H1 (cell line): ENCODE measurements at regions not wholly inside any gene's neighbourhood (a gene's known extent, or its start where the extent isn't known, plus 50 kb on each side); places are given as distances from the start of the nearest gene placed in this dataset.
"Not testable (repeated sequence)": the region's sequence is repeated elsewhere in the genome, so short reads cannot be mapped to it uniquely, and the experiment has no call there.

Source experiments
- CTCF ChIA-PET: fragments of 300-600 bp; sonication (Branson Sonifier 250); formaldehyde crosslinking; loops from one replicate; lab custom pipeline; 2021; ENCODE audit not compliant: partially characterized antibody; lab: Charles Lee
- POLR2A ChIA-PET: fragments of 300-600 bp; sonication (Branson Sonifier 250); formaldehyde crosslinking; loops from one replicate; lab custom pipeline; 2021; ENCODE audit warnings: inconsistent platforms; ENCODE audit not compliant: partially characterized antibody; lab: Charles Lee
- DNase-seq, 2 experiments: peaks; one replicate each; pipeline versions ENCODE4 v3.0.0 to v3.0.0-alpha.2; 2010 to 2022; ENCODE audit warnings: low spot score in 2 of 2, low read depth in 1 of 2, mixed read lengths in 1 of 2
- FAIRE-seq: peaks from 2 replicates; lab custom pipeline; 2011; peaks lifted over from hg19 to GRCh38; lab: Jason Lieb, UNC
- H2AFZ ChIP-seq: 2 replicates; pipeline ENCODE4 v1.8.1; 2012; ENCODE audit warnings: low read length, inconsistent platforms
- H2AK5ac ChIP-seq: 2 replicates; pipeline ENCODE4 v1.6.1; 2013; ENCODE audit warnings: low read depth, low read length
- H2BK120ac ChIP-seq: replicated peaks from 2 replicates; pipeline ENCODE3; 2013; ENCODE audit warnings: low read depth, low read length, inconsistent platforms
- H2BK12ac ChIP-seq: 2 replicates; pipeline ENCODE4 v1.6.1; 2013; ENCODE audit warnings: low read depth, low read length
- H2BK15ac ChIP-seq: 2 replicates; pipeline ENCODE4 v1.6.1; 2013; ENCODE audit warnings: low read length
- H2BK20ac ChIP-seq: 2 replicates; pipeline ENCODE4 v1.6.1; 2013; ENCODE audit warnings: low read length
- H2BK5ac ChIP-seq: 2 replicates; pipeline ENCODE4 v1.6.1; 2013; ENCODE audit warnings: low read depth, low read length
- H3K14ac ChIP-seq: 2 replicates; pipeline ENCODE4 v1.6.1; 2013; ENCODE audit warnings: inconsistent platforms; ENCODE audit not compliant: insufficient read length
- H3K18ac ChIP-seq: 2 replicates; pipeline ENCODE4 v1.6.1; 2013; ENCODE audit warnings: low read length; ENCODE audit errors: extremely low read depth
- H3K23ac ChIP-seq: 2 replicates; pipeline ENCODE4 v1.6.1; 2013; ENCODE audit warnings: inconsistent platforms; ENCODE audit not compliant: insufficient read length
- H3K23me2 ChIP-seq: 2 replicates; pipeline ENCODE4 v1.6.1; 2013; ENCODE audit warnings: low read depth, low read length
- H3K27ac ChIP-seq: 2 replicates; pipeline ENCODE4 v1.6.1; 2011; ENCODE audit warnings: low read depth, low read length, inconsistent platforms
- H3K27me3 ChIP-seq, 4 experiments: replicated peaks in 1 of 4; 1 replicate in 1 of 4; 2 replicates in 3 of 4; pipeline versions ENCODE4 v1.6.1 to v1.8.1; 2011 to 2013; ENCODE audit warnings: low read length in 3 of 4, mild to moderate bottlenecking in 3 of 4, inconsistent platforms in 2 of 4, mixed read lengths in 2 of 4, moderate library complexity in 1 of 4; ENCODE audit not compliant: control insufficient read depth in 3 of 4, insufficient read depth in 3 of 4; ENCODE audit errors: extremely low read depth in 1 of 4
- H3K36me3 ChIP-seq, 4 experiments: 2 replicates each; pipeline versions ENCODE4 v1.6.1 to v1.8.1; 2011 to 2013; ENCODE audit warnings: mild to moderate bottlenecking in 4 of 4, low read length in 3 of 4, moderate library complexity in 2 of 4, control low read depth in 1 of 4, inconsistent platforms in 1 of 4; ENCODE audit not compliant: insufficient read depth in 4 of 4, control insufficient read depth in 2 of 4
- H3K4ac ChIP-seq: replicated peaks from 2 replicates; pipeline ENCODE3; 2013; ENCODE audit warnings: low read length, low read depth, mixed read lengths, inconsistent platforms; ENCODE audit not compliant: insufficient read length
- H3K4me1 ChIP-seq, 4 experiments: replicated peaks in 1 of 4; 1 replicate in 1 of 4; 2 replicates in 3 of 4; pipeline versions ENCODE4 v1.6.1 to v1.8.1; 2011 to 2013; ENCODE audit warnings: low read length in 3 of 4, inconsistent platforms in 2 of 4, mixed read lengths in 1 of 4; ENCODE audit not compliant: insufficient read depth in 4 of 4, control insufficient read depth in 3 of 4
- H3K4me2 ChIP-seq, 2 experiments: 2 replicates each; pipeline versions ENCODE4 v1.6.1 to v1.8.1; 2011 to 2013; ENCODE audit warnings: low read depth in 2 of 2, low read length in 2 of 2, control low read depth in 1 of 2, inconsistent platforms in 1 of 2, mild to moderate bottlenecking in 1 of 2; ENCODE audit not compliant: insufficient read depth in 1 of 2
- H3K4me3 ChIP-seq, 4 experiments: fragments of 200-600, 300-600 bp in 1 of 4; sonication (generic), shearing (Covaris generic), sonication (Bioruptor Twin) in 1 of 4; 2 replicates each; pipeline versions ENCODE4 v1.5.1 to v1.8.1; 2011 to 2016; ENCODE audit warnings: low read length in 4 of 4, low read depth in 3 of 4, control low read depth in 2 of 4, inconsistent platforms in 2 of 4, mild to moderate bottlenecking in 2 of 4, mixed read lengths in 1 of 4, moderate library complexity in 1 of 4; ENCODE audit not compliant: insufficient read depth in 2 of 4; ENCODE audit errors: extremely low read depth in 1 of 4
- H3K56ac ChIP-seq: replicated peaks from 2 replicates; pipeline ENCODE3; 2013; ENCODE audit warnings: low read depth, mild to moderate bottlenecking, mixed read lengths, low read length, inconsistent platforms; ENCODE audit not compliant: insufficient read length
- H3K79me1 ChIP-seq: 2 replicates; pipeline ENCODE4 v1.6.1; 2013; ENCODE audit warnings: low read depth, low read length, control low read depth
- H3K79me2 ChIP-seq, 2 experiments: 2 replicates each; pipeline versions ENCODE4 v1.6.1 to v1.8.1; 2012 to 2013; ENCODE audit warnings: low read length in 2 of 2, mild to moderate bottlenecking in 2 of 2, inconsistent platforms in 1 of 2; ENCODE audit not compliant: insufficient read depth in 2 of 2, control insufficient read depth in 1 of 2
- H3K9ac ChIP-seq, 4 experiments: replicated peaks in 1 of 4; 1 replicate in 1 of 4; 2 replicates in 3 of 4; pipeline versions ENCODE4 v1.6.1 to v1.8.1; 2011 to 2013; ENCODE audit warnings: low read depth in 3 of 4, low read length in 3 of 4, control low read depth in 2 of 4, mild to moderate bottlenecking in 2 of 4, moderate library complexity in 2 of 4, inconsistent platforms in 1 of 4; ENCODE audit errors: extremely low read depth in 1 of 4
- H3K9me3 ChIP-seq, 2 experiments: 2 replicates each; pipeline versions ENCODE4 v1.6.1 to v1.8.1; 2012 to 2013; ENCODE audit warnings: mild to moderate bottlenecking in 2 of 2, moderate library complexity in 2 of 2, control low read depth in 1 of 2, inconsistent platforms in 1 of 2, low read depth in 1 of 2, low read length in 1 of 2, mixed read lengths in 1 of 2; ENCODE audit not compliant: insufficient read depth in 2 of 2
- H4K20me1 ChIP-seq, 2 experiments: replicated peaks in 1 of 2; 2 replicates each; pipeline versions ENCODE3 to v1.8.1; 2011 to 2013; ENCODE audit warnings: inconsistent platforms in 2 of 2, low read length in 2 of 2, mild to moderate bottlenecking in 1 of 2; ENCODE audit not compliant: insufficient read depth in 2 of 2, control insufficient read depth in 1 of 2
- H4K5ac ChIP-seq: 2 replicates; pipeline ENCODE4 v1.6.1; 2013; ENCODE audit warnings: low read length, low read depth, mixed read lengths, inconsistent platforms; ENCODE audit not compliant: insufficient read length
- H4K8ac ChIP-seq: 2 replicates; pipeline ENCODE4 v1.8.0; 2013; ENCODE audit warnings: mild to moderate bottlenecking, moderate library complexity, low read length, inconsistent platforms; ENCODE audit not compliant: insufficient read depth; ENCODE audit errors: extremely low read depth
- H4K91ac ChIP-seq: replicated peaks from 2 replicates; pipeline ENCODE3; 2013; ENCODE audit warnings: low read length, mixed read lengths, inconsistent platforms; ENCODE audit not compliant: insufficient read length
- CREB1 ChIP-seq: IDR thresholded peaks from 2 replicates; pipeline ENCODE4 v1.6.1; 2012; ENCODE audit warnings: inconsistent platforms
- NRF1 ChIP-seq: IDR thresholded peaks from 2 replicates; pipeline ENCODE4 v1.6.1; 2011; ENCODE audit warnings: mild to moderate bottlenecking, low read depth, low read length, improper control_type of control experiment
- PHF8 ChIP-seq: fragments of 200-600 bp; sonication (generic); conservative IDR thresholded peaks from 2 replicates; pipeline ENCODE4 v1.7.1; 2012; ENCODE audit warnings: low read depth, mild to moderate bottlenecking, inconsistent platforms, low read length, moderate library complexity
- RAD21 ChIP-seq, 2 experiments: IDR thresholded peaks in 1 of 2; conservative IDR thresholded peaks in 1 of 2; 2 replicates each; pipeline ENCODE4 v1.6.1; 2011; ENCODE audit warnings: low read depth in 2 of 2, low read length in 2 of 2, improper control_type of control experiment in 1 of 2, inconsistent platforms in 1 of 2, mild to moderate bottlenecking in 1 of 2, moderate library complexity in 1 of 2
- WGBS, 2 experiments: shearing (Covaris generic) in 1 of 2; methylation state at CpG; one replicate each; pipeline versions ENCODE4 v1.1.6 to v1.1.7; 2013 to 2015; ENCODE audit warnings: low lambda C conversion rate in 2 of 2, mixed read lengths in 2 of 2, inconsistent platforms in 1 of 2, low coverage in 1 of 2, missing lambda C conversion rate in 1 of 2; ENCODE audit not compliant: insufficient replicate concordance in 2 of 2, insufficient coverage in 1 of 2, insufficient read length in 1 of 2; ENCODE audit errors: extremely low coverage in 1 of 2, missing lambda C conversion rate in 1 of 2; 5-methylcytosine and 5-hydroxymethylcytosine counted together
- TF ChIP-seq, protein P1 (sequence below): IDR thresholded peaks from 2 replicates; pipeline ENCODE4 v1.6.1; 2012; ENCODE audit warnings: inconsistent platforms

DNA sequence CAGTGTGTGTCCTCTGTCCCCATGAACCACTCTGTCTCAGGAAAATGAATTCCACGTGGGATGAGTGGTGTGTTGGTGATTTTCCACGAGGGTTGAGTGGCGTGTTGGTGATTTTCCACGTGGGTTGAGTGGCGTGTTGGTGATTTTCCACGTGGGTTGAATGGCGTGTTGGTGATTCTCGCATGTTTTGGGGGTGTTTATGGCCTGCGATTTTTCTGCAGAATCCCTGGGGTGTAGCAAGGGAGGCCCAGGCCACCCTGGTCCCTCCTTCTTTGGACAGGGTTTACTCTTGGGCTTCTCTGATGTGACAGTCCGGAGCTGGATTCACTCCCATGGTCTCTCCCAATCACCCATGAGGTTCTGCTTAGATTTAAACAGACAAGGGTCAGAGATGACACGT is 90.6 kb upstream of the FRMD1 start (continued):
- TF ChIP-seq, protein P1, sequence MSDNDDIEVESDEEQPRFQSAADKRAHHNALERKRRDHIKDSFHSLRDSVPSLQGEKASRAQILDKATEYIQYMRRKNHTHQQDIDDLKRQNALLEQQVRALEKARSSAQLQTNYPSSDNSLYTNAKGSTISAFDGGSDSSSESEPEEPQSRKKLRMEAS, result no peak
- no peak for TF ChIP-seq NRF1
- no peak for TF ChIP-seq RAD21 (IDR thresholded peaks at IDR 0.05 in 1 of 2, conservative IDR thresholded peaks at IDR 0.05 in 1 of 2; ENCODE audit: low read depth in 2 of 2, low read length in 2 of 2)
- no peak for TF ChIP-seq PHF8
- no peak for TF ChIP-seq CREB1

DNA sequence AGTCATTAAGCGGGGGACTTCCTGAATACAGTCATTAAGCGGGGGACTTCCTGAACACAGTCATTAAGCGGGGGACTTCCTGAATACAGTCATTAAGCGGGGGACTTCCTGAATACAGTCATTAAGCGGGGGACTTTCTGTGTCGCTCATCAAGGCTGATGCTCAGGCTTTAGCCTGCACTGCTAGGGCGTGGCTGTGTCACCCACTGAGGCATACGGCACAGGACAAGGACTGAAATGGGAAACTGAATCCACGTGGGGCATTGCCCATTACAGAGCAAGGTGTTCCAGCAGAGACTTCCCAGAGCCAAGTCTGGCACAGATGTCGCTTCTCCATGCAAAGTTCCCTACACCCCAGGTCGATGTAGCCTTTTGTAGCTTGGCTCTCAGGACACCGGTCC is 89.9 kb upstream of the FRMD1 start:
- Histone ChIP-seq H2BK20ac (peak overlapping the region; percentile 75; the same call in 1 of the 2 replicates), H4K91ac (peak overlapping the region; percentile 50), H2BK5ac (peak overlapping the region; percentile 55; the same call in 1 of the 2 replicates), H2BK12ac (peak overlapping the region; percentile 30; the same call in 1 of the 2 replicates), H2BK15ac (peak overlapping the region; percentile 55; the same call in 1 of the 2 replicates)
- H4K5ac ChIP-seq, H3K9me3 ChIP-seq, H3K27me3 ChIP-seq, H3K14ac ChIP-seq, H4K8ac ChIP-seq, H2AFZ ChIP-seq, H3K79me1 ChIP-seq, H3K18ac ChIP-seq, H3K4me2 ChIP-seq, H3K79me2 ChIP-seq, H3K36me3 ChIP-seq, H2AK5ac ChIP-seq, H3K4me1 ChIP-seq, FAIRE-seq, H4K20me1 ChIP-seq, CTCF ChIA-PET, H3K56ac ChIP-seq, H3K4me3 ChIP-seq, H3K9ac ChIP-seq, H3K4ac ChIP-seq, H3K23me2 ChIP-seq, H2BK120ac ChIP-seq, H3K23ac ChIP-seq, H3K27ac ChIP-seq: not testable (repeated sequence)
- DNase-seq, result peak in 1 of 2 experiments; percentile 20
- WGBS, 2 experiments, result 92% methylated on average over 9 of the region's 12 CpGs; no CpG with 5 or more reads in 1 of the 2 experiments
- POLR2A ChIA-PET, result interaction anchor here (1.3 kb wide), 1 partner anchor 15 kb away, joined by 4 read pairs; no protein-coding TSS in a partner anchor
